ENCODE measurements at regions not wholly inside any gene's neighbourhood (a gene's known extent, or its start where the extent isn't known, plus 50 kb on each side); places are given as distances from the start of the nearest gene placed in this dataset.
"Not testable (repeated sequence)": the region's sequence is repeated elsewhere in the genome, so short reads cannot be mapped to it uniquely, and the experiment has no call there.

GRCh38 chr9:19640014-19640413 lies 148.8 kb downstream of the SLC24A2 start:
- no peak for TF ChIP-seq ZNF274 (IDR thresholded peaks at IDR 0.05; ENCODE audit: low read depth, low read length)

DNA sequence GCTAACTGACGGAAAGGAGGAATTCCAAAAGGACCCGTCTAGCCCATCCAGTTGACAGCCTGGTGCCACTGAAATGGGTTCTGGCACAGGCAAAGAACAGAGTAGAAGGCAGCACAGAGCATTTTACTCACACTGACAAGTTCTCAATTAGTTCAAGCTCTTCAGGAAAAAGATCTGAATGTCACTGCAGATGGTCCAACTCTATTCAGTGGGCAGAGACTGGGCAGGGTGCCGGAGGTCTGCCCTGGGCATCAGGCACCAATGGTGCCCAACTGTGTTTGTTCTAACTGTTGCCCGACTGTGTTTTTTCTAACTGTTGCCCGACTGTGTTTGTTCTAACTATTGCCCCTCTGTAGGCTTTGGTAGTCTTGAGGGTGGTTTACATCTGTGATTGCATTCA lies 151.8 kb downstream of the SLC24A2 start:
- TF ChIP-seq ZNF274 (IDR thresholded peaks at IDR 0.05; ENCODE audit: low read depth, low read length), result no peak
- H3K4me3 ChIP-seq (ENCODE audit: low read length), result no peak overlapping the region

More at GRCh38 chr9:19640014-19640413, 148.8 kb downstream of the SLC24A2 start:
- no peak overlapping the region for H3K4me3 ChIP-seq (ENCODE audit: low read length)

DNA sequence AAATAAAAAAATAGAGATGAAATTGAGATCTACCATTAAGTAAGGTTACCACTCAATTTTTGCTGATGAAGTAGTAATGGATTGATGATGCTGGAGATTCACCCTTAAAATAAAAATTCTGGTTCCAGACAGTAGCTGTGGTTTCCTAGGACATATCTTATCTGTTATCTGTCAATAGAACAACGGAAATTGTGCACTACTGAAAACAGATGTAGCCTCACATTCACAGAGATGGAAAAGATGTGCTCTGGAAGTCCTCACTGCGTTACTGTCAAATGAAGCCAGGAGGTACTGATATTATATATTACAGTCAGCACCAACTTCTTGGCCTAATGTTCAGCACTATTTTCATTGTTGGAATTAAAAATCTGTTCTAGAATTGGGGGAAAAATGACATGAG lies 154.0 kb downstream of the SLC24A2 start:
- H3K4me3 ChIP-seq (ENCODE audit: low read length), result no peak overlapping the region
- TF ChIP-seq ZNF274 (IDR thresholded peaks at IDR 0.05; ENCODE audit: low read depth, low read length), result no peak

GRCh38 chr9:19631181-19631580 lies 157.7 kb downstream of the SLC24A2 start:
- H3K4me3 ChIP-seq (ENCODE audit: low read length), result no peak overlapping the region
- no peak for TF ChIP-seq ZNF274 (IDR thresholded peaks at IDR 0.05; ENCODE audit: low read depth, low read length)

DNA sequence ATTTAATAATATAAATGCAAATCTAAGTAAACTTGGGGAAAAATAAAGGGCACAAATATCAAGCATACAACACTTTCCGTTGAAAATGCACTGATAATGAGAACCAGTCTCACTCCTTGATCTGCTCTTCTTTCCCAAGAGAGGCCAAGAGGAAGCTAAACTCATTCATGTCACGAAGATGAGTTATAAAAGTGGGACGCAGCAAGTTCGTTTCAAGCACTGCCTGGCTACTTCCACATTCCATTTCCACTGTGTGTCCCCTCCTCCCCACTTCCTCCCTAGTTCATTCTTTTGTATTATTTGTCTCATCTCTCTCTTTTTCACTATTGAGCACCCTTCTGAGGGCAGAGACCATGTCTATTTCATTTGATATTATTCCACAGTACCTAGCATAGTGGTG lies 158.1 kb downstream of the SLC24A2 start:
- no peak for TF ChIP-seq ZNF274 (IDR thresholded peaks at IDR 0.05; ENCODE audit: low read depth, low read length)
- no peak overlapping the region for H3K4me3 ChIP-seq (ENCODE audit: low read length)

DNA sequence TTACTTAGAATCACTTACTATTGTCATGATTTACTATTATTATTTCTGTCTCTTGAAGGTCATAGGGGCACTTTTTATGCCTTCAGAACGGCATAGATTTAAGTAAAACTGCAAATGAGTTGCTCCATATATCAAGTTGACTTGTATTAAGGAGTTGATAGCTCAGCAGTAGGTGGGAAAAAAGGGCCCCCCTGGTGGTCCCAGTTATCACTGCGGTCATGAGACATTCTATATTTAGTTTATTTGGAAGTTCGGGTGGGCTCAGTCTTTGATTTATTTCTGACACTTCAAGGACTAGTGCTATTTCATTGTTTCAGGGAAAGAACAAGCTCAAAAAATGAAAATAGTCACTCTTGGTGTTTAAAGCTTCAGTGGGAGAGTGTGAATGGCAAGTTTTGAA lies 159.3 kb downstream of the SLC24A2 start:
- no peak overlapping the region for H3K4me3 ChIP-seq (ENCODE audit: low read length)
- no peak for TF ChIP-seq ZNF274 (IDR thresholded peaks at IDR 0.05; ENCODE audit: low read depth, low read length)

DNA sequence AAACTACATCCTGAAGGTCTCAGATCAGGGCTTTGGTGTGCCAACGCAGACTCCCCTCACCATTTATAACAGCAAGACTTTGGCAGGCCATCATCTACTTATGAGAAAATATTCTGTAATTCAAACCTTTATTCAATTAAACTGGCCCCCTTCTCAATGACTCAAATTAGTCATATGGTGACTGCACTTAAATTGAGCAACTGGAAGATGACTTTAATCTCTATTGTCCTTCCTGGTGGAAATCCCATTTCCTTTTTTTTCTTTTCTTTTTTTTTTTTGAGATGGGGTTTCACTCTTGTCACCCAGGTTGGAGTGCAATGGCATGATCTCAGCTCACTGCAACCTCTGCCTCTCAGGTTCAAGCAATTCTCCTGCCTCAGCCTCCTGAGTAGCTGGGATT lies 163.4 kb downstream of the SLC24A2 start:
- not testable (repeated sequence) for H3K4me3 ChIP-seq (ENCODE audit: low read length)

DNA sequence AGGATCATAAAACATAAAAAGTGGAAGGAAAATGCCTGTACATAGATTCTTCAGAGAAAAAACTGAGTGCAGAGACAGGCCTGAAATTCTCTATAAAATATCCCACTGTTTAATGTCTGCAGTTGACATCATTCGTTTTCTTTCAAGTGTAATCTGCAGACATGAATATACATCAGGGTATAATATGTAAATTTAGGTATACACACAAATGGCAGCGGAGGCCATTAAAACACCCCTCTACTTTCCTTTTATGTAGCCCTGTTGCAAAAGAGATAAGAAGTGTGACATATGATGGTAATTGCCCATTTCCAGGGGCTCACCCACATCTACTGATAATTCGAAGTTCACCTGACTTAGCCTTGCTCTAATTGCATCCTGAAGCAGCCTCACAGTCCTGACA lies 164.3 kb downstream of the SLC24A2 start:
- no peak for TF ChIP-seq ZNF274 (IDR thresholded peaks at IDR 0.05; ENCODE audit: low read depth, low read length)
- H3K4me3 ChIP-seq (ENCODE audit: low read length), result no peak overlapping the region

- no peak for TF ChIP-seq ZNF274 (IDR thresholded peaks at IDR 0.05; ENCODE audit: low read depth, low read length)
- H3K4me3 ChIP-seq (ENCODE audit: low read length), result no peak overlapping the region
These were observed 164.9 kb downstream of the SLC24A2 start for GRCh38 chr9:19623941-19624340.

DNA sequence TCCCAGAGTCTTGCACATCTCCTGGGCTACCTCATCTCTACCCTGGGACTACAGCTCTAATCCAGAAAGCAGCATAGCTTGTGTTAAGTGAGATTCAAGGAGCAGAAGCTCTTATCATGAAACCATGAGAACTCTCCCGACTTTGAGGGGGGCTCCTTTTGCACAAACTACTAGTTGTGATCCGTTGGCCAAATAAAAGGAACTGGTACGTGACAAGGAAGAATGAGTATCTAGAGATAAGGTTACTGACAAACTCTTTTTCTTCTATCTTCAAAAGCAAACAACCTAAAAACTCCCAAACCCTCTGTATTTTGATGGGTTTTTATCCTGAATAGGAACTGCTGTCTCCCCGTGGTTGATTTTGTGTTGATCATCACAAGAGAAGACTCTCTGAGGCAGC lies 168.5 kb downstream of the SLC24A2 start:
- no peak overlapping the region for H3K4me3 ChIP-seq (ENCODE audit: low read length)
- no peak for TF ChIP-seq ZNF274 (IDR thresholded peaks at IDR 0.05; ENCODE audit: low read depth, low read length)

DNA sequence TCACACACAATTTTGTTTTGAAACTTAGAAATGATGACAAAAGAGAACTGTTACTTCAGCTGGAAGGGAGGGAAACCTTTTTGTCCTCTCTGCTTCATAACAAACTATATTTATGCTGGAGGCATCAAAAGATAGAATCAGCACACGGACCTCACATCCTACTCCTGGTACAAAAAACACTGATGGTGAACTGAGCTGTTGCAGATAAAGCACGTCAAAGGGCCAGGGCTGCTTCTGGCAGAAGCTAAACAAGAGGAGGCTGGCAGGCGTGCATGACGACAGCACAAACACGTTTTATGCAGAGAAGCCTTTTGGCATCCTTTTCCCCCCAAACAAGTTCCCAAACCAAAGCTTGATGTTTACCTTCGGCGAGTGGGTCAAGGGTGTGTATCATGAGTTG lies 169.6 kb downstream of the SLC24A2 start:
- TF ChIP-seq ZNF274 (IDR thresholded peaks at IDR 0.05; ENCODE audit: low read depth, low read length), result no peak
- H3K4me3 ChIP-seq (ENCODE audit: low read length), result no peak overlapping the region

GRCh38 chr9:19618816-19619215 lies 170.0 kb downstream of the SLC24A2 start:
- H3K4me3 ChIP-seq (ENCODE audit: low read length), result no peak overlapping the region
- TF ChIP-seq ZNF274 (IDR thresholded peaks at IDR 0.05; ENCODE audit: low read depth, low read length), result no peak

GRCh38 chr9:19615036-19615624 lies 173.7 kb downstream of the SLC24A2 start:
- TF ChIP-seq ZNF274 (IDR thresholded peaks at IDR 0.05; ENCODE audit: low read depth, low read length), result no peak
- no peak overlapping the region for H3K4me3 ChIP-seq (ENCODE audit: low read length)

- TF ChIP-seq ZNF274 (IDR thresholded peaks at IDR 0.05; ENCODE audit: low read depth, low read length), result no peak
- no peak overlapping the region for H3K4me3 ChIP-seq (ENCODE audit: low read length)
These were observed 174.5 kb downstream of the SLC24A2 start for GRCh38 chr9:19614294-19614693.

GRCh38 chr9:19600538-19600937 lies 188.3 kb downstream of the SLC24A2 start:
- H3K4me3 ChIP-seq (ENCODE audit: low read length), result no peak overlapping the region
- no peak for TF ChIP-seq ZNF274 (IDR thresholded peaks at IDR 0.05; ENCODE audit: low read depth, low read length)

- TF ChIP-seq ZNF274 (IDR thresholded peaks at IDR 0.05; ENCODE audit: low read depth, low read length), result no peak
- no peak overlapping the region for H3K4me3 ChIP-seq (ENCODE audit: low read length)
These were observed 189.9 kb downstream of the ACER2 start for GRCh38 chr9:19598722-19599121.
